Activated T-cell treated with anti-CD3 and anti-CD28 coated beads, Interleukin-2, amount 50 U/mL, for 72 hours (primary cell): ENCODE measurements at regions not wholly inside any gene's neighbourhood (a gene's known extent, or its start where the extent isn't known, plus 50 kb on each side); places are given as distances from the start of the nearest gene placed in this dataset.

Experiments used
- ATAC-seq, 2 donors: fragments of 150-1000 bp; cut with Tn5 transposase; replicated peaks in 1 of 2; 2 replicates each; pipeline ENCODE4 v1.10.0; 2021; ENCODE audit warnings: moderate library complexity in 2 of 2, mild to moderate bottlenecking in 1 of 2
- DNase-seq, 2 donors: peaks; one replicate each; pipeline ENCODE4 v3.0.0; 2021 to 2022; ENCODE audit warnings: mixed read lengths in 1 of 2
- H3K27ac Mint-ChIP-seq: one replicate; pipeline ENCODE4 v1.8.0; 2022; ENCODE audit warnings: mild to moderate bottlenecking, moderate library complexity, mixed read lengths
- H3K27me3 Mint-ChIP-seq: one replicate; pipeline ENCODE4 v1.8.0; 2022; ENCODE audit warnings: low read depth, mixed read lengths
- H3K36me3 Mint-ChIP-seq, 2 donors: one replicate each; pipeline ENCODE4 v1.8.0; 2022; ENCODE audit warnings: mixed read lengths in 2 of 2, mild to moderate bottlenecking in 1 of 2; ENCODE audit not compliant: insufficient read depth in 2 of 2
- H3K4me1 Mint-ChIP-seq: one replicate; pipeline ENCODE4 v1.8.0; 2022; ENCODE audit warnings: low read depth, mixed read lengths
- H3K4me3 Mint-ChIP-seq, 2 donors: one replicate each; pipeline ENCODE4 v1.8.0; 2022; ENCODE audit warnings: mild to moderate bottlenecking in 2 of 2, mixed read lengths in 2 of 2, moderate library complexity in 2 of 2
- H3K9me3 Mint-ChIP-seq, 2 donors: one replicate each; pipeline ENCODE4 v1.8.0; 2022; ENCODE audit warnings: mixed read lengths in 2 of 2

DNA sequence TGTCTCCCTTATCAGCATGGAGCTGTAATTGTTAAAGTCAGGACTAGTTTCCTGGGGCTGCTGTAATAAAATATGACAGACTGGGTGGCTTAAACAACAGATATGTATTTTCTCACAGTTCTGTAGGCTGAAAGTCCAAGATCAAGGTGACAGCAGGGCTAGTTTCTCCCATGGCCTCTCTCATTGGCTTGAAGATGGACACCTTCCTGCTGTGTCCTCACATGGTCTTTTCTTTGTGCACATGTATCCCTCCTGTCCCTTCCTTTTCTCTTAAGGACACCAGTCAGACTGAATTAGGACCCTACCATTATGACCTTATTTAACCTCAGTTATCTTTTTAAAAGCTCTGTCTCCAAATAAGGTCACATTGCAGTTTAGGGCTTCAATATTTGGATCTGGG is 700.5 kb upstream of the MEF2C start:
- H3K36me3 Mint-ChIP-seq, result no peaks in the 10 kb centered on the region
- H3K27me3 Mint-ChIP-seq, result no peaks in the 10 kb centered on the region
- no peak overlapping the region for H3K4me3 Mint-ChIP-seq
- no peaks in the 10 kb centered on the region for H3K4me1 Mint-ChIP-seq
- ATAC-seq (no peak), DNase-seq (no peak)
- H3K9me3 Mint-ChIP-seq, result peaks cover 5 to 12% of the 10 kb centered on the region in 2 donors
- H3K27ac Mint-ChIP-seq, result no peak overlapping the region

- no peak for ATAC-seq
- Mint-ChIP-seq H3K9me3 (peaks cover 5 to 10% of the 10 kb centered on the region in 2 donors), H3K4me1 (no peaks in the 10 kb centered on the region), H3K4me3 (no peak overlapping the region), H3K36me3 (no peaks in the 10 kb centered on the region), H3K27ac (no peak overlapping the region), H3K27me3 (no peaks in the 10 kb centered on the region)
- DNase-seq, result no peak
Observed at GRCh38 chr5:89582768-89583339, 699.9 kb upstream of the MEF2C start.

DNA sequence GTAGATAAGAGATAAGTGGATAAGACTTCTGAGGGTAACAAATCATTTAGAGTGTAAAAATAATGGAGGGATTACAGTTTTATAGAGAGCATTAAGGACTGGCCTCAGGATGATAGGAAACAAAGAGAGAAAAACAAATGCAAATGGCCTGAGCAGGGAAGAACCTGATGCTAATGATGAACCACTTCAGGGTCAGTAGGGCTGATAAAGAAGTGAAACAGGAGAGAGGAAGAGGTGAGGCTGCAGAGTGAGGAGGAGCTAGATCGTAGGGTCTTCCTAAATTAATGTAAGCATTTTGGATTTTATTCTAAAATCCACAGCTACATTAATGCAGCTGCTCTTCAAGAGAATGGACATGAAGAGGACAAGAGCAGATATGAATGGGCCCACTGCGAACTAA is 698.0 kb upstream of the MEF2C start:
- DNase-seq (no peak), ATAC-seq (no peak)
- no peaks in the 10 kb centered on the region for H3K4me1 Mint-ChIP-seq
- H3K27ac Mint-ChIP-seq, result no peak overlapping the region
- H3K27me3 Mint-ChIP-seq, result no peaks in the 10 kb centered on the region
- peaks cover 2 to 8% of the 10 kb centered on the region in 2 donors for H3K9me3 Mint-ChIP-seq
- H3K4me3 Mint-ChIP-seq, result no peak overlapping the region
- H3K36me3 Mint-ChIP-seq, result no peaks in the 10 kb centered on the region

DNA sequence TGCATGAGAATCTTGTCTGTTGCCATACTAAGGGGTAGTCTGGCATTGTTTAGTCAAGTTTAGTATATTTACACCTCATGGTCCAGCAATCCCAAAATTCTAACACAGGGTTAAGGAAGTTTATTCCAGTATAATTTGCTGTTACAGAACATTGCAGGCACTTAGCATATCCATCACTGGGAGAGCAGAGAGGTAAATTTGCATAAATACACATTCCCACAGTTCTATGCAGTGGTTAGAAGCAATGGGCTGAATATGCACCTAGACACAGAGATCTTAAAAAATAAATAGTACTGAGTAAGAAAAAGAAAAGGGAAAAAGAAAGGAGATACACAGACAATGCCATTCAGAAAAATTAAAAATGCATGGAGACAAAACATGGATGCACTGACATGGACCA is 692.3 kb upstream of the MEF2C start:
- no peak for ATAC-seq
- no peaks in the 10 kb centered on the region for H3K4me1 Mint-ChIP-seq
- no peak for DNase-seq
- H3K27ac Mint-ChIP-seq, result no peak overlapping the region
- no peaks in the 10 kb centered on the region for H3K36me3 Mint-ChIP-seq
- no peak overlapping the region for H3K4me3 Mint-ChIP-seq
- H3K9me3 Mint-ChIP-seq, result no peaks in the 10 kb centered on the region
- H3K27me3 Mint-ChIP-seq, result no peaks in the 10 kb centered on the region

DNA sequence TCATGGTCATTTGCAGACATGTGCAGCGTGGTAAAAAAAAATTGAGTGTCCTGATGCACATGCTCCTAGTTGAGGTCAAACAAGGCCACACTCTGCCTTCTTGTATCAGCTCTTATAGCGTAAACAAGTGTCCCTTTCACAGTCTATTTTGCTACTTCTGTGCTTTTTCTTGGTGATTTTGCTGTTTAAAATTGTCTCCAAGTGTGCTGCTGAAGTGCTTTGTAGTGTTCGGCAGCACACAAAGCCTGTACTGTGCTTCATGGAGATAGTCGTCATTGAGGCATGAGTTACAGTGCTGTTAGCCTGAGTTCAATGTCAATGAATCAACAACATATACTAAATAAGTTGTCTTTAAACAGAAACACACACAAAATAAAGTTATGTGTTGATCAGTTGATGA is 690.4 kb upstream of the MEF2C start:
- Mint-ChIP-seq H3K27me3 (no peaks in the 10 kb centered on the region), H3K27ac (no peak overlapping the region), H3K9me3 (no peaks in the 10 kb centered on the region), H3K36me3 (no peaks in the 10 kb centered on the region), H3K4me1 (no peaks in the 10 kb centered on the region), H3K4me3 (no peak overlapping the region)
- ATAC-seq, result no peak
- DNase-seq, result no peak

- DNase-seq, result no peak
- H3K4me3 Mint-ChIP-seq, result no peak overlapping the region
- H3K27me3 Mint-ChIP-seq, result no peaks in the 10 kb centered on the region
- H3K36me3 Mint-ChIP-seq, result no peaks in the 10 kb centered on the region
- H3K9me3 Mint-ChIP-seq, result no peaks in the 10 kb centered on the region
- no peaks in the 10 kb centered on the region for H3K4me1 Mint-ChIP-seq
- ATAC-seq, result no peak
- no peak overlapping the region for H3K27ac Mint-ChIP-seq
Observed at GRCh38 chr5:89572696-89573095, 689.7 kb upstream of the MEF2C start.

DNA sequence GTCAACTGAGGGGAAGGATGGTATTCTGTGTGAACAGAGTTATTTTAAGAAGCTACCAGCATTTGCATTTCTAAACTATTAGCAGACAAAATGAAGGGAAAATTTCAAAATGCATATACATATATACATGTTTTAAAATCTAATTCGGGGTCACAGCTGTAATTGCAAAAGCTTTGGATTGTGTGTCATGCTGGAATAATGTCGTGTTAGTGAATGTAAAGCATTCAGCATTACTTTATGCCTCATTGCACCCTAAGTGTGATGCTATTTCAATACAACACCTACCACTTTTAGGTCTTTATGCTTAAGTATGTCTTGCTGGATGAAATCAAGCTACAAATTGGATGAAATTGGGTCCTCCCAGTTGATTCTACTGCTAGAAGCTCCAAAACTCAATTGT is 687.6 kb upstream of the MEF2C start:
- H3K27me3 Mint-ChIP-seq, result no peaks in the 10 kb centered on the region
- DNase-seq, result no peak
- no peaks in the 10 kb centered on the region for H3K4me1 Mint-ChIP-seq
- H3K9me3 Mint-ChIP-seq, result peaks cover 0 to 1% of the 10 kb centered on the region in 2 donors
- no peak overlapping the region for H3K27ac Mint-ChIP-seq
- no peak overlapping the region for H3K4me3 Mint-ChIP-seq
- no peak for ATAC-seq
- H3K36me3 Mint-ChIP-seq, result no peaks in the 10 kb centered on the region

GRCh38 chr5:89566340-89566739 is 683.4 kb upstream of the MEF2C start:
- H3K9me3 Mint-ChIP-seq, result peaks cover 0 to 1% of the 10 kb centered on the region in 2 donors
- no peaks in the 10 kb centered on the region for H3K36me3 Mint-ChIP-seq
- no peak overlapping the region for H3K4me3 Mint-ChIP-seq
- no peaks in the 10 kb centered on the region for H3K27me3 Mint-ChIP-seq
- DNase-seq (no peak), ATAC-seq (no peak)
- H3K4me1 Mint-ChIP-seq, result no peaks in the 10 kb centered on the region
- H3K27ac Mint-ChIP-seq, result no peak overlapping the region

DNA sequence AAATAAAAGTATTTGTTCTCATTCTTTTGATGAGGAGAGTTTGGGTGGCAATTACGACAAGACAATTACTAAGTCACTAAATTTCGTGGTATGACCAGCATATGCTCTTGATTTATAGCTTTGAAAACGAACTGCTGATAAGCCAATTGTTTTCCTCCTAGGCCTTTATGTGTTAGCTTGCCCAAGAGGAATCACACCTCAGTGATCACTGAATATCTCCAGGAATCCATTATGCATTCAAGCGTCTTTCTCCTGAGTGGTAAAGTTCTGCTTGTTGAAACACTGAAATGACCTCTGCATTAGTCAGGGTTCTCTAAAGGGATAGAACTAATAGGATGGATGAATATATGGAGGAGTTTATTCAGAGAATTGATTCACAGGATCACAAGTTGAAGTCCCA is 677.7 kb upstream of the MEF2C start:
- H3K36me3 Mint-ChIP-seq, result no peaks in the 10 kb centered on the region
- no peaks in the 10 kb centered on the region for H3K27me3 Mint-ChIP-seq
- no peak overlapping the region for H3K27ac Mint-ChIP-seq
- no peaks in the 10 kb centered on the region for H3K4me1 Mint-ChIP-seq
- no peak overlapping the region for H3K4me3 Mint-ChIP-seq
- DNase-seq, result no peak
- no peak for ATAC-seq
- peaks cover 0 to 2% of the 10 kb centered on the region in 2 donors for H3K9me3 Mint-ChIP-seq

DNA sequence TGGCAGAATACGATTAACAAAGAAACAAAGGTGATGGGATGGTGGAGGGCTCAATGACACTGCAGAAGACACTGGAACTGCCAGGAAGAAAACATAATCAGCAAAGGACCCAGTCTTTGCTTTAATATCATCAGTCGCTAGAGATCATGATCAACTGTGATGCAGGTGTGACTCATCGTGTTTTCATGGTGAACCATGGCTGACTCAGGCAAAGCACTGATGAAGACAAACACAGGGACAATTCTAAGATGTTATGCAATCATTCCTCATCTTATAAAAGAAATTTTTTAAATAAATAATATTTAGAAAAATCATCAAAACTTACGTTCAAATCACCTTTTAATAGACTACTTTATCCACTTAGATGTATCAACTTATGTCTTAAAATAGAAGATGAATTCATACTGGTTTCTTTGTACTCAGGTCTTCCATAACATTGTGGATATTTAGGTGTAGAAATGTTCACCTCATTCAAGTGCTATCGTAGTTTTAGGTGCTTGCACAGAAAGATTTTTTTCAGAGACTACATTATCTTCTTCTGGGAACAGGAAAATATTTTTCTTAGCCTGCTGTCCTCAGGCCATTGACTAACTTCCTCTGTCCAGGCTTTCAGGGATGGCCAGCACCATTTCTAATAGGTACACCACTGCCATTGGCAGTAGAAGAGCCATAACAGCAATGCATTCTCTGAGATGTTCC is 673.4 kb upstream of the MEF2C start:
- DNase-seq (no peak), ATAC-seq (no peak)
- no peaks in the 10 kb centered on the region for H3K4me1 Mint-ChIP-seq
- H3K4me3 Mint-ChIP-seq, result no peak overlapping the region
- H3K9me3 Mint-ChIP-seq, result peaks cover 0 to 2% of the 10 kb centered on the region in 2 donors
- no peaks in the 10 kb centered on the region for H3K27me3 Mint-ChIP-seq
- no peak overlapping the region for H3K27ac Mint-ChIP-seq
- H3K36me3 Mint-ChIP-seq, result no peaks in the 10 kb centered on the region

GRCh38 chr5:89546657-89547056 is 663.7 kb upstream of the MEF2C start:
- no peak overlapping the region for H3K4me3 Mint-ChIP-seq
- peaks cover 3 to 4% of the 10 kb centered on the region in 2 donors for H3K9me3 Mint-ChIP-seq
- H3K4me1 Mint-ChIP-seq, result no peaks in the 10 kb centered on the region
- no peak for DNase-seq
- no peak overlapping the region for H3K27ac Mint-ChIP-seq
- ATAC-seq, result no peak
- no peaks in the 10 kb centered on the region for H3K36me3 Mint-ChIP-seq
- H3K27me3 Mint-ChIP-seq, result no peaks in the 10 kb centered on the region

DNA sequence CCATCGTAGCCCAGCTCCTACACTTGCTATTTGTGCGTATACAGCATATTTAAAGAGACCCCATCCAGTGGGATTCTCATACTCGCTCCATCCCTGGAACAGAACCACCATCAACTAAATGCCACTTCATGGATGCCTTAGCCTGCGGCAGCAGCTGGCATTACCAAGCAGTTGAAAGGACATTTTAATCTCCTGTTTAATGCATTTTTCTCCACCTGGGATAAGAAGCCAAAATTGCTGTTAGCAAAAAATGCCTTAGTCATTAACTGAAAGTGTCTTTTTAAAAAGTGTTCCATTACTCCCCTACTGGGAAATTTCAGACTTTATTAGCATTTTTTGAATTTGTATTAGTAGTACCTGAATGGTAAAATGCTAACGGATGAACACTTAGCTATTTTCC is 662.6 kb upstream of the MEF2C start:
- Mint-ChIP-seq H3K27ac (no peak overlapping the region), H3K27me3 (no peaks in the 10 kb centered on the region), H3K4me3 (no peak overlapping the region), H3K4me1 (no peaks in the 10 kb centered on the region), H3K9me3 (peaks cover 3 to 4% of the 10 kb centered on the region in 2 donors), H3K36me3 (no peaks in the 10 kb centered on the region)
- DNase-seq (no peak), ATAC-seq (no peak)

DNA sequence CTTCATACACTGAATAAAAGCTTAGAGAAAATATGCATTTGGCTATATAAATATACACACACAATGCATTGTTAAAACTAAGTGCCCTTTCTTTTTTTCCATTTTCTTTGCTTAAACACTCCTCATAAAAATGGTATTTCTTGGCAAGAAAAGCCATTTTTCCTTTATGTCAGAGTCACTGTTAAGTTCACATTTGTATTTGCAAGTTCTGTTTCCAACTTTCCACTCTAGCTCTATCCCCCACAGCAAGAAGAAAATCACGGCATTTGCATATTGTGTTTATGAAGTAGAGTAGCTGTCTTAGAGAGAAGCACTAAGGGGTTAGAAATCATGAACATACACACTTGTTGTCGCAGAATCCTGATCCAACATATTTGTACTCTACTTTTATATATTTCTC is 662.1 kb upstream of the MEF2C start:
- no peaks in the 10 kb centered on the region for H3K36me3 Mint-ChIP-seq
- ATAC-seq (no peak), DNase-seq (no peak)
- H3K27ac Mint-ChIP-seq, result no peak overlapping the region
- H3K27me3 Mint-ChIP-seq, result no peaks in the 10 kb centered on the region
- H3K4me1 Mint-ChIP-seq, result no peaks in the 10 kb centered on the region
- no peak overlapping the region for H3K4me3 Mint-ChIP-seq
- H3K9me3 Mint-ChIP-seq, result peaks cover 3 to 4% of the 10 kb centered on the region in 2 donors

DNA sequence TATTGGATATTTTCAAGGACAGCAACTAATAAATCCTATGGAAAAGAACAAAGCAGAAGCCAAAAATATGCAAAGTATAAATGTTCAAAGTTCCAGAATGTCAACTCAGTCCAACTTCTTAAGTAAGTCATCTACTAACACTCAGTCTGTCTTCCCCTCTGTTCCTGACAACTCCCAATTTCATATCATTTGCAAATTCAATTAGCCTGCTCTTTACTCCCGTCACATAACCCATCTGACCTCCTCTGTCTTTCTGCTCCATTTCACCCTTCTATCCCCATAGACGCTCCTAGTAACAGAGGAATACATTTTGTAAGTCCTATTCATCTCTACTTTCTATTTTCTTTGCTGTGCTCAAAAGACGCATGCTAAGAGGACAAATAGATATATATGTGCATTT is 659.8 kb upstream of the MEF2C start:
- DNase-seq, result no peak
- peaks cover 0 to 1% of the 10 kb centered on the region in 2 donors for H3K9me3 Mint-ChIP-seq
- H3K4me3 Mint-ChIP-seq, result no peak overlapping the region
- H3K36me3 Mint-ChIP-seq, result no peaks in the 10 kb centered on the region
- H3K27ac Mint-ChIP-seq, result no peak overlapping the region
- no peak for ATAC-seq
- no peaks in the 10 kb centered on the region for H3K27me3 Mint-ChIP-seq
- H3K4me1 Mint-ChIP-seq, result no peaks in the 10 kb centered on the region
